Suprapubic skin (tissue), 4 donors: ENCODE measurements at regions not wholly inside any gene's neighbourhood (a gene's known extent, or its start where the extent isn't known, plus 50 kb on each side); places are given as distances from the start of the nearest gene placed in this dataset.

Experiments used
- CTCF ChIP-seq, 2 donors: fragments of 200-600 bp in 1 of 2; fragments of 450-650 bp in 1 of 2; sonication (generic) in 1 of 2; IDR thresholded peaks; one replicate each; pipeline ENCODE4 v1.5.1; 2016 to 2019; ENCODE audit warnings: antibody characterized with exemption in 2 of 2, mild to moderate bottlenecking in 1 of 2, moderate library complexity in 1 of 2
- POLR2A ChIP-seq, 2 donors: fragments of 450-650 bp; IDR thresholded peaks; one replicate each; pipeline ENCODE4 v1.6.1; 2017; ENCODE audit warnings: antibody characterized with exemption in 2 of 2, mild to moderate bottlenecking in 2 of 2, moderate library complexity in 2 of 2
- POLR2AphosphoS5 ChIP-seq, 3 donors: sonication (generic); formaldehyde crosslinking; IDR thresholded peaks; one replicate each; pipeline ENCODE4 v1.6.1; 2017; ENCODE audit warnings: antibody characterized with exemption in 3 of 3

GRCh38 chr16:64669573-64669972 lies 452.3 kb downstream of the CDH11 start:
- TF ChIP-seq POLR2A (IDR thresholded peaks at IDR 0.05) (no peak), POLR2AphosphoS5 (IDR thresholded peaks at IDR 0.05) (no peak), CTCF (IDR thresholded peaks at IDR 0.05) (no peak)
